ENCODE measurements at regions not wholly inside any gene's neighbourhood (a gene's known extent, or its start where the extent isn't known, plus 50 kb on each side); places are given as distances from the start of the nearest gene placed in this dataset.

DNA sequence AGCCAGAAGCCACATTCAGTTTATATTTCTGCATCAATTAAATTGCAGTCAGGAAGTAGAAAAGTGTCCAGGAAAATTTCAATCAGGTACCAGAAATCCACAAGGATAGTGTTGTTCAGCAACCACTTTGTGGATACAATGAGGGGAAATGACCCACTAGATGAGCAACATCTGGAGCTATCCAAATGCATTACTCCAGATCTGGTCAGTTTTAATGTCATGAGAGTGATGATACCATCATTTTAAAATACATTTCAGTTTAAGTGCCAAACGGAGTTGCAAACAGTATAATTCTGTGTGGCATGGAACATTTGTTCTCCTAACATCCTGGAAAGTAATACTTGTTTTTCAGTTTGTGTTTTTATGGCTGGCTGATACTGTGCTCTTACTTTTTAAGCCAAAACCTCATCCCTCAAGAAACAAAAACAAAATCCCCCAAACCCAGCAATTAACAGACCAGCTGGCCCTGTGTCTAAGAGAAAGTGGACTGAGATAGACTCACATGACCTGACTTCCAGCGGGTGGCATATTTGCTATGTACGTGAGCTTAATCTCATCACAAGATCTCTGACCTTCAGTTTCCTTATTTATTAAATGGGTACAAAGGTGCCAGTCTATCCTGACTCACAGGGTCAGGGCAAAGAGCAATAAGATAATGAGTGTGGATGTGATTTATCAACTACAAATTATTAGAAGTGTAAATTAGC is 58.8 kb upstream of the CNKSR3 start:
- Histone ChIP-seq H3K9ac (no peak overlapping the region), H4K20me1 (ENCODE audit: insufficient read depth) (no peaks in the 10 kb centered on the region), H3K79me2 (ENCODE audit: insufficient read depth) (no peaks in the 10 kb centered on the region), H3K36me3 (ENCODE audit: low read depth) (no peaks in the 10 kb centered on the region), H3K27me3 (replicated peaks; ENCODE audit: insufficient read depth) (peaks cover 20% of the 10 kb centered on the region), H3F3A (ENCODE audit: insufficient read depth) (no peaks in the 10 kb centered on the region), H3K4me2 (ENCODE audit: unreplicated experiment) (no peak overlapping the region), H3K9me3 (ENCODE audit: low read depth) (no peaks in the 10 kb centered on the region), H3K9me2 (ENCODE audit: insufficient read depth) (no peaks in the 10 kb centered on the region), H2AFZ (no peak overlapping the region), H3K4me1 (ENCODE audit: insufficient read depth) (no peaks in the 10 kb centered on the region), H3K27ac (no peak overlapping the region), H3K4me3 (no peak overlapping the region)
- WGBS, 2 experiments (ENCODE audit: low coverage in 1 of 2, low lambda C conversion rate in 2 of 2, missing lambda C conversion rate in 2 of 2), result 6 to 11% methylated on average over 3 of the region's 3 CpGs
- DNase-seq, result no peak
- in situ Hi-C loops (cut with MboI), result no loop called here
- TF ChIP-seq EZH2phosphoT487 (IDR thresholded peaks at IDR 0.05; ENCODE audit: insufficient read depth, low read depth), result no peak
- no peak for TF ChIP-seq EZH2 (IDR thresholded peaks at IDR 0.05; ENCODE audit: insufficient read depth, poor library complexity, severe bottlenecking)

DNA sequence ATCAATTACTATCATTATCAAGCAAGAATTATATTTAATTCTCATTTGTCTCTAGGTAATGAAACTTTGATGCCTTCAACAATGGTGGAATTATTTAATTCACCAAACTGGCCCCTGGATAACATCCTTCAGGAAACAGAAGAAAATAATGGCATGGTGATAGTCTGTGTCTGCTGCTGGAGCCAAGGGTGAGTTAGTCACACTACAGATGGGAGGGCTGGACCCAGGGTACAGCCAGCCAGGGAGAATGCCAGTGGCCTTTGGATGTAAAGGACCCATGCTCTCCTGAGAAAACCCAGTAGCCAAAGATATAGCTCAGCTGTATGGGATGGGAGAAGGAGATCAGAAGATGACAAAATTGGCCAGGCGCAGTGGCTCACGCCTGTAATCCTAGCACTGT is 60.0 kb upstream of the CNKSR3 start:
- WGBS, 2 experiments (ENCODE audit: low coverage in 1 of 2, low lambda C conversion rate in 2 of 2, missing lambda C conversion rate in 2 of 2), result 98 to 100% methylated on average over 2 of the region's 2 CpGs
- Histone ChIP-seq H3K4me2 (ENCODE audit: unreplicated experiment) (no peak overlapping the region), H3K4me1 (ENCODE audit: insufficient read depth) (no peaks in the 10 kb centered on the region), H2AFZ (no peak overlapping the region), H3K27me3 (replicated peaks; ENCODE audit: insufficient read depth) (peaks cover 20% of the 10 kb centered on the region), H4K20me1 (ENCODE audit: insufficient read depth) (no peaks in the 10 kb centered on the region), H3K9ac (no peak overlapping the region), H3K9me2 (ENCODE audit: insufficient read depth) (no peaks in the 10 kb centered on the region), H3K79me2 (ENCODE audit: insufficient read depth) (no peaks in the 10 kb centered on the region), H3K36me3 (ENCODE audit: low read depth) (no peaks in the 10 kb centered on the region), H3K9me3 (ENCODE audit: low read depth) (no peaks in the 10 kb centered on the region), H3K4me3 (no peak overlapping the region), H3K27ac (no peak overlapping the region), H3F3A (ENCODE audit: insufficient read depth) (no peaks in the 10 kb centered on the region)
- no peak for TF ChIP-seq EZH2phosphoT487 (IDR thresholded peaks at IDR 0.05; ENCODE audit: insufficient read depth, low read depth)
- in situ Hi-C loops (cut with MboI), result no loop called here
- DNase-seq, result no peak

DNA sequence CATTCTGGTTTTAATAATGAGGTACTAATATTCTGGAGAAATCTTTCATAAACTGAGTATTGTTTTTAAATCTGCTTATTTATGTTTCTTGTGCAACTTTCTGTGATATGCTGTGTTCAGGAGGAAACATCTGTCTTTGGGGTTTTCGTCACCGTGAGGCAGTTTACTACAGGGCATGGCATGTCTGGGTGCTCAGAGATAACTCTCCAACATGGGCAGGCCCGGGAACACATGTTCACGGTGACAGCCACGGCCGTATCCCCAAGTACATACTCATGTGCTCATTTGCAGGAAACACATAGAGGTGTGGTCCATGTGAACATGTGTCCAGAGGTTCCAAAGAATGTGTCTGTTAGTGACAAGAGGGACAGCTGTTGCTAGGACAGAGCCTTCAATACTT is 62.1 kb upstream of the CNKSR3 start:
- H3K4me3 ChIP-seq, result no peak overlapping the region
- 3 to 8% methylated on average over 6 of the region's 6 CpGs for WGBS, 2 experiments (ENCODE audit: low coverage in 1 of 2, low lambda C conversion rate in 2 of 2, missing lambda C conversion rate in 2 of 2)
- H3K27ac ChIP-seq, result no peak overlapping the region
- in situ Hi-C loops (cut with MboI), result no loop called here
- TF ChIP-seq EZH2phosphoT487 (IDR thresholded peaks at IDR 0.05; ENCODE audit: insufficient read depth, low read depth) (no peak), EZH2 (IDR thresholded peaks at IDR 0.05; ENCODE audit: insufficient read depth, poor library complexity, severe bottlenecking) (no peak)
- no peaks in the 10 kb centered on the region for H3K36me3 ChIP-seq (ENCODE audit: low read depth)
- H3K4me2 ChIP-seq (ENCODE audit: unreplicated experiment), result no peak overlapping the region
- H2AFZ ChIP-seq, result no peak overlapping the region
- no peaks in the 10 kb centered on the region for H3K79me2 ChIP-seq (ENCODE audit: insufficient read depth)
- H3K4me1 ChIP-seq (ENCODE audit: insufficient read depth), result no peaks in the 10 kb centered on the region
- no peaks in the 10 kb centered on the region for H3K9me2 ChIP-seq (ENCODE audit: insufficient read depth)
- no peaks in the 10 kb centered on the region for H4K20me1 ChIP-seq (ENCODE audit: insufficient read depth)
- peaks cover 20% of the 10 kb centered on the region for H3K27me3 ChIP-seq (replicated peaks; ENCODE audit: insufficient read depth)
- H3K9me3 ChIP-seq (ENCODE audit: low read depth), result no peaks in the 10 kb centered on the region
- DNase-seq, result no peak
- H3K9ac ChIP-seq, result no peak overlapping the region
- no peaks in the 10 kb centered on the region for H3F3A ChIP-seq (ENCODE audit: insufficient read depth)

DNA sequence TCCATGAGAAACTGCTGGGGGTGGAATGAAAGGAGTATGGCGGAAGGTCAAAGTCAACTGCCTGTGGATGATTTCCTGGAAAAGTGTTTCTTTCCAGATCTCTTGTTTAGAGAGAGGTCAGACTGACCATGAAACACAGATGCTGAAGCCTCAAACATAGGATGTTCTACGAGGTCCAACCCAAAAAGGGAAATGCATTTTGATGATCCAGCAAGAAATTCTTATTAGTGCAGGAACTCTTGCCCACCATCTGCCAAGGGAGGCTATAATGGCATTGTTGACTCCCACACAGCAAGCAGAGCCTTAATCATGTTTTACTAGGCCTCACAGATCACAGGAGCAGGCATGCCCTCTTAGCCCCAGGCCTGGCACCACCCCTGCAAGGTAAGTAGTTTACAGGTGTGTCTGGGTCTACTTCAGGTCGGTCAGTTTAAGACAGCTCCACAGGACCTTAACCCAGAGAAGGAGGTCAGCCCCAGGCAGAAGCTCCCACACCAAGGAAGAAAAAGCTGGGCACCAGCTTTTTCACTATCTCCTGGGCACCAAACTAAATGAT is 67.6 kb upstream of the CNKSR3 start:
- H3K27ac ChIP-seq, result no peak overlapping the region
- no peaks in the 10 kb centered on the region for H3K4me1 ChIP-seq (ENCODE audit: insufficient read depth)
- H2AFZ ChIP-seq, result no peak overlapping the region
- TF ChIP-seq EZH2 (IDR thresholded peaks at IDR 0.05; ENCODE audit: insufficient read depth, poor library complexity, severe bottlenecking) (no peak), EZH2phosphoT487 (IDR thresholded peaks at IDR 0.05; ENCODE audit: insufficient read depth, low read depth) (no peak)
- no peaks in the 10 kb centered on the region for H4K20me1 ChIP-seq (ENCODE audit: insufficient read depth)
- no peaks in the 10 kb centered on the region for H3K79me2 ChIP-seq (ENCODE audit: insufficient read depth)
- H3K9me3 ChIP-seq (ENCODE audit: low read depth), result no peaks in the 10 kb centered on the region
- H3K4me2 ChIP-seq (ENCODE audit: unreplicated experiment), result no peak overlapping the region
- H3K9me2 ChIP-seq (ENCODE audit: insufficient read depth), result no peaks in the 10 kb centered on the region
- WGBS, 2 experiments (ENCODE audit: low coverage in 1 of 2, low lambda C conversion rate in 2 of 2, missing lambda C conversion rate in 2 of 2), result 60 to 72% methylated on average over 3 of the region's 3 CpGs
- no peaks in the 10 kb centered on the region for H3K36me3 ChIP-seq (ENCODE audit: low read depth)
- peaks cover 10% of the 10 kb centered on the region; the same call in 1 of the 2 replicates for H3K27me3 ChIP-seq (replicated peaks; ENCODE audit: insufficient read depth)
- DNase-seq, result no peak
- in situ Hi-C loops (cut with MboI), result no loop called here
- H3K4me3 ChIP-seq, result no peak overlapping the region
- H3F3A ChIP-seq (ENCODE audit: insufficient read depth), result no peaks in the 10 kb centered on the region
- no peak overlapping the region for H3K9ac ChIP-seq

Data from GM23248 (cell line).